Endodermal cell (in vitro differentiated cells): ENCODE measurements at regions not wholly inside any gene's neighbourhood (a gene's known extent, or its start where the extent isn't known, plus 50 kb on each side); places are given as distances from the start of the nearest gene placed in this dataset.

Experiments
- DNase-seq: peaks from one replicate; pipeline ENCODE4 v3.0.0-alpha.2; 2017
- H3K27ac ChIP-seq: 2 replicates; pipeline ENCODE4 v1.5.1; 2013; ENCODE audit warnings: mild to moderate bottlenecking, low read depth, low read length, moderate library complexity
- H3K27me3 ChIP-seq: 2 replicates; pipeline ENCODE4 v1.6.1; 2013; ENCODE audit warnings: mild to moderate bottlenecking, low read length, moderate library complexity; ENCODE audit not compliant: insufficient read depth, control insufficient read depth, poor library complexity, severe bottlenecking
- H3K36me3 ChIP-seq: 2 replicates; pipeline ENCODE4 v1.7.0; 2013; ENCODE audit warnings: mild to moderate bottlenecking, low read length, moderate library complexity; ENCODE audit not compliant: control insufficient read depth, insufficient read depth
- H3K4me1 ChIP-seq: one replicate; pipeline ENCODE4 v1.7.0; 2013; ENCODE audit warnings: low read length; ENCODE audit not compliant: control insufficient read depth, insufficient read depth
- H3K4me3 ChIP-seq: 2 replicates; pipeline ENCODE4 v1.5.1; 2013; ENCODE audit warnings: mild to moderate bottlenecking, low read length, moderate library complexity
- H3K9ac ChIP-seq: 2 replicates; pipeline ENCODE4 v1.6.1; 2013; ENCODE audit warnings: mild to moderate bottlenecking, low read length, moderate library complexity; ENCODE audit not compliant: poor library complexity, severe bottlenecking; ENCODE audit errors: extremely low read depth
- H3K9me3 ChIP-seq: 2 replicates; pipeline ENCODE4 v1.6.1; 2013; ENCODE audit warnings: mild to moderate bottlenecking, low read length, moderate library complexity; ENCODE audit not compliant: control insufficient read depth
- H3K27ac Mint-ChIP-seq: 2 replicates; pipeline ENCODE4 v1.8.0; 2020; ENCODE audit warnings: mixed read lengths
- H3K27me3 Mint-ChIP-seq: 2 replicates; pipeline ENCODE4 v1.8.0; 2021; ENCODE audit warnings: mild to moderate bottlenecking, mixed read lengths; ENCODE audit not compliant: insufficient read depth
- H3K36me3 Mint-ChIP-seq: 2 replicates; pipeline ENCODE4 v1.8.0; 2020; ENCODE audit warnings: low read depth, mixed read lengths
- H3K4me1 Mint-ChIP-seq: 2 replicates; pipeline ENCODE4 v1.8.0; 2020; ENCODE audit warnings: mixed read lengths
- H3K4me3 Mint-ChIP-seq: 2 replicates; pipeline ENCODE4 v1.8.0; 2020; ENCODE audit warnings: mild to moderate bottlenecking, moderate library complexity, mixed read lengths
- H3K9me3 Mint-ChIP-seq: 2 replicates; pipeline ENCODE4 v1.8.0; 2020; ENCODE audit warnings: mild to moderate bottlenecking, mixed read lengths
- WGBS, 2 experiments: methylation state at CpG; one replicate each; pipeline versions ENCODE4 v1.1.5 to v1.1.7; 2013; ENCODE audit warnings: missing lambda C conversion rate in 2 of 2, mixed read lengths in 1 of 2; ENCODE audit not compliant: insufficient coverage in 1 of 2, insufficient read length in 1 of 2; 5-methylcytosine and 5-hydroxymethylcytosine counted together
- TF ChIP-seq, protein P1 (sequence below): fragments of 200-600 bp; sonication (generic); conservative IDR thresholded peaks from 2 replicates; pipeline ENCODE4 v1.5.0; 2021; ENCODE audit warnings: antibody characterized with exemption, mild to moderate bottlenecking

DNA sequence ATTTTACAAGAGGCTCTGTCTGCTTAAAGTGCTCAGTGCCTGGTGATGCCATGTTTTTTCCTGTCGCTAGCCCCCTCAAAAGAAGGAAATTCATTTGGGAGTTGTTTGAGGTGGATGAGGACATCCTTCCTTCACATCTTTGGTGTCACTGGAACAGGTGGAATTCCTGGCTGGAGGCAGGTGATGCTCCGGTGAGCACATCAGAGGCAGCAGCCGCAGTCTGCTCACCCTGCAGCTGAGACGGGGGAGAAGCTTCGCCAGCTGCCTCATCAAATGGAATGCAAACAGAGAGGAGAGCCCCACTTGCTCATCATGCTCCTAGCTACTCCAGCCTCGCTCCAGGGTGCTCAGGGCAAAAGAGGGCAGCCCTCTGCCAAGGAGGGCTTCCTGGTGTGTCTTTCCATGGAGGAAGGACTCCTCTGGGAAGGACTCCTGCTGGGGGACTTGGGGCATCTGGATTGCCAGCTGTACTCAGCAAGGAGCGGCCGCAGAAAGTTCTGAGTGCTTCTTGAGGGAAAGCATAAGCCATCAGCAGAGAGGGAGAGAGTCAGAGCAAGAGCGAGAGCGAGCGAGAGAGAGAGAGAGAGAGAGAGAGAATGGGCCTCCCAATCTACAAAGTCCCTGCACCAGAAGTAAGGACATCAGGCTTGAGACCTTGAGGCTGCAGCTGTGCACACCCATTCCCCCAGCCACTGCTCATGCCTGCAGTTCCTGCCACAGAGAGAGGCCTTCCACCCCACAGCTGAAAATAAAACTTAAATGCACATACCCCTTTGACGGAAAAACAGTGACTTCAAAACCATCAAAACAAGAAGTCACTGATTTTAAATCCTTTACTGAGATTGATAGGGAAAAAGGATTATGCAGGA, 74.3 kb upstream of the UBL3 start:
- H3K36me3 ChIP-seq: no peaks in the 10 kb centered on the region

DNA sequence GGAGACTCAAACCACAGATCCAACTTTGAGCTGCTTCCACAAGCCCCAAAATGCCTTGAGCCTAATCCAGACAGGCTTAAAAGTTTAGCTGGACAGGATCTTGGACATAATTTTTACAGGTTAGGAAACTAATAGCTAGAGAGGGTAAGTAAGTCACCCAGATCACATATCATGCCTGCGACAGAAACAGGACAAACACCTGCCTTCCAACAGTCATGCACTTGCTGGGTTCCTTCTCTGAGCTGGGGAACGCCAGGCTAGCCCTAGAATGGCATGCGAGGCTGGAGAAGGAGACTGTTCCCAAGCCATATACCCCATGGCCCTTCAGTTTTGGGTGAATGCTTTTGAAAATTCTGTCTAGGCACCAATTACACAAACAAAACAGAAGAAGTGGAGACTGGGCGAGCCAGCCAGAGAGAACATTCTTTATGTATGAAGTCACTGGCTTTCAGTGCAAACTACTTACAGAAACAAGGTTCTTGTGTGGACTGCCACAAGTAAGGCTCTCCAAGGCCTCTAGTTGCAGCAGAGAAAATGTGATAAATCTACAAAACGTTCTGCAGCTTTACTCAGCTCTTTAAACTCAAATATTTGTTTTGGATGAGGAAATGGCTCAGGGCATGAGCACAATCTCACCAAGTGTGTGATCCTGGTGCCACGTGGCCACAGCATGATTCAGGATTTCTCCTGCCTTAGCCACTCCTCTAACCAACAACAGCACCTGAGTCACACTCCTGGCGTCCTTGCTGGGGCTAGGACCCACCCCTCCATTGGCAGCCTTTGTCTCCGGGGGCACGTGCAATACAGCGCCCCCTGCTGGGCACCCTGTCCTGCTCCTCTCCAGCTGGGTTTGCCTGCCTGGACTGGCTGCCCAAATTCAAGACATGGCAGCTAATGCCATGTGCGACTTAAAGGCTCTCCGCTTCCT, 73.4 kb upstream of the UBL3 start:
- Histone ChIP-seq H3K9me3 (no peaks in the 10 kb centered on the region), H3K4me3 (no peak overlapping the region), H3K36me3 (no peaks in the 10 kb centered on the region), H3K9ac (no peak overlapping the region), H3K27ac (peak overlapping the region; percentile 74), H3K4me1 (peaks cover 8% of the 10 kb centered on the region), H3K27me3 (no peaks in the 10 kb centered on the region)
- TF ChIP-seq, protein P1, sequence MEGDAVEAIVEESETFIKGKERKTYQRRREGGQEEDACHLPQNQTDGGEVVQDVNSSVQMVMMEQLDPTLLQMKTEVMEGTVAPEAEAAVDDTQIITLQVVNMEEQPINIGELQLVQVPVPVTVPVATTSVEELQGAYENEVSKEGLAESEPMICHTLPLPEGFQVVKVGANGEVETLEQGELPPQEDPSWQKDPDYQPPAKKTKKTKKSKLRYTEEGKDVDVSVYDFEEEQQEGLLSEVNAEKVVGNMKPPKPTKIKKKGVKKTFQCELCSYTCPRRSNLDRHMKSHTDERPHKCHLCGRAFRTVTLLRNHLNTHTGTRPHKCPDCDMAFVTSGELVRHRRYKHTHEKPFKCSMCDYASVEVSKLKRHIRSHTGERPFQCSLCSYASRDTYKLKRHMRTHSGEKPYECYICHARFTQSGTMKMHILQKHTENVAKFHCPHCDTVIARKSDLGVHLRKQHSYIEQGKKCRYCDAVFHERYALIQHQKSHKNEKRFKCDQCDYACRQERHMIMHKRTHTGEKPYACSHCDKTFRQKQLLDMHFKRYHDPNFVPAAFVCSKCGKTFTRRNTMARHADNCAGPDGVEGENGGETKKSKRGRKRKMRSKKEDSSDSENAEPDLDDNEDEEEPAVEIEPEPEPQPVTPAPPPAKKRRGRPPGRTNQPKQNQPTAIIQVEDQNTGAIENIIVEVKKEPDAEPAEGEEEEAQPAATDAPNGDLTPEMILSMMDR: peak; percentile 99
- peak; percentile 93 for DNase-seq
- H3K27ac Mint-ChIP-seq: peak overlapping the region; percentile 94
- H3K36me3 Mint-ChIP-seq: no peaks in the 10 kb centered on the region
- peaks cover 16% of the 10 kb centered on the region for H3K4me1 Mint-ChIP-seq
- no peaks in the 10 kb centered on the region for H3K9me3 Mint-ChIP-seq
- WGBS, 2 experiments: 67 to 72% methylated on average over 8 to 12 of the region's 12 CpGs
- peaks cover 3% of the 10 kb centered on the region for H3K27me3 Mint-ChIP-seq
- H3K4me3 Mint-ChIP-seq: no peak overlapping the region

More for the DNA sequence above, 74.3 kb upstream of the UBL3 start:
- H3K4me3 Mint-ChIP-seq: no peak overlapping the region
- TF ChIP-seq, protein P1: peak; percentile 41
- H3K27me3 Mint-ChIP-seq: peaks cover 3% of the 10 kb centered on the region
- Histone ChIP-seq H3K4me3 (no peak overlapping the region), H3K4me1 (peaks cover 8% of the 10 kb centered on the region), H3K9ac (no peak overlapping the region), H3K27me3 (no peaks in the 10 kb centered on the region), H3K27ac (no peak overlapping the region), H3K9me3 (no peaks in the 10 kb centered on the region)
- no peaks in the 10 kb centered on the region for H3K36me3 Mint-ChIP-seq
- DNase-seq: no peak
- no peaks in the 10 kb centered on the region for H3K9me3 Mint-ChIP-seq
- 94 to 100% methylated on average over 6 to 12 of the region's 12 CpGs for whole genome bisulfite sequencing, 2 experiments
- no peak overlapping the region for H3K27ac Mint-ChIP-seq
- peaks cover 16% of the 10 kb centered on the region for H3K4me1 Mint-ChIP-seq

DNA sequence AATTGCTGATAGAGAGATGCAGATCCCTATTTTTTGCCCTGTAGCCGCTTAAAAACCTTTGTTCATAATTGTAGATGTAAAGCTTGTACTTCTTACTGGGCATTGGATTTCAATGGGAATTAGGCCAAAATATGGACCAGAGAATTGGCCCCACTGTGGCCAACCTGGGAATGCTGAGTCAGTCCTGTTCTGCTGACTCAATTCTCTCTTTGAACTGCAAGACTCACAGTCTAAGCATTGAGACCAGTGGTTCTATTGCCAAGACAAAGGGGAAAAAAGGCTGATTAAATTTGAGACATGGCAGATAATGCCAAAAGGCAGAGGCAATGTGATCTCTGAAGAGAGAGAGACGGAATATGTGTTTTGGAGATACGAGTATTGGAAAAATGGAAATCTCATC, 72.5 kb upstream of the UBL3 start:
- Histone ChIP-seq H3K4me1 (peaks cover 8% of the 10 kb centered on the region), H3K9me3 (no peaks in the 10 kb centered on the region), H3K4me3 (no peak overlapping the region), H3K27ac (no peak overlapping the region), H3K36me3 (no peaks in the 10 kb centered on the region), H3K9ac (no peak overlapping the region), H3K27me3 (no peaks in the 10 kb centered on the region)
- DNase-seq: no peak
- H3K27ac Mint-ChIP-seq: peak overlapping the region; percentile 32
- 93 to 94% methylated on average over 3 of the region's 3 CpGs for WGBS, 2 experiments
- TF ChIP-seq, protein P1: no peak
- H3K36me3 Mint-ChIP-seq: no peaks in the 10 kb centered on the region
- H3K4me3 Mint-ChIP-seq: no peak overlapping the region
- H3K9me3 Mint-ChIP-seq: no peaks in the 10 kb centered on the region
- peaks cover 16% of the 10 kb centered on the region for H3K4me1 Mint-ChIP-seq
- H3K27me3 Mint-ChIP-seq: peaks cover 3% of the 10 kb centered on the region
